ENCODE measurements at regions not wholly inside any gene's neighbourhood (a gene's known extent, or its start where the extent isn't known, plus 50 kb on each side); places are given as distances from the start of the nearest gene placed in this dataset.
"Not testable (repeated sequence)": the region's sequence is repeated elsewhere in the genome, so short reads cannot be mapped to it uniquely, and the experiment has no call there.

- Histone ChIP-seq H3K4me1 (ENCODE audit: control insufficient read depth, insufficient read depth, low read length) (no peaks in the 10 kb centered on the region), H3K4me3 (ENCODE audit: low read depth, low read length) (no peak overlapping the region)
Measured at GRCh38 chr3:191688756-191689433, 227.9 kb downstream of the PYDC2 start.

GRCh38 chr3:191691184-191691583, 230.2 kb downstream of the PYDC2 start:
- H3K4me3 ChIP-seq (ENCODE audit: low read depth, low read length); H3K27ac ChIP-seq (ENCODE audit: extremely low read depth, low read depth, low read length); H3K4me1 ChIP-seq (ENCODE audit: control insufficient read depth, insufficient read depth, low read length); POLR2A ChIA-PET; H3K36me3 ChIP-seq (ENCODE audit: control insufficient read depth in 2 of 2, insufficient read depth in 1 of 2, low read length in 2 of 2); CTCF ChIA-PET; H3K9me3 ChIP-seq (ENCODE audit: control insufficient read depth, insufficient read depth, low read depth, low read length): not testable (repeated sequence)

More at GRCh38 chr3:191688756-191689433, 227.9 kb downstream of the PYDC2 start:
- no peak for TF ChIP-seq ZNF223 (tag by site-specific recombination; IDR thresholded peaks at IDR 0.05)
- TF ChIP-seq ZNF341 (tag by site-specific recombination; IDR thresholded peaks at IDR 0.05; ENCODE audit: low read depth), result no peak
- no peak for TF ChIP-seq ZBTB17 (tag by site-specific recombination; IDR thresholded peaks at IDR 0.05)
- no peak for TF ChIP-seq KLF1 (tag by site-specific recombination; IDR thresholded peaks at IDR 0.05)
- TF ChIP-seq ZNF473 (tag by site-specific recombination; IDR thresholded peaks at IDR 0.05), result no peak
- TF ChIP-seq ZNF114 (tag by site-specific recombination; IDR thresholded peaks at IDR 0.05), result no peak
- no peak for TF ChIP-seq ZNF133 (tag by site-specific recombination; IDR thresholded peaks at IDR 0.05)
- no peak for TF ChIP-seq SCRT1 (tag by site-specific recombination; IDR thresholded peaks at IDR 0.05; ENCODE audit: borderline replicate concordance)
- TF ChIP-seq GLIS2 (tag by site-specific recombination; IDR thresholded peaks at IDR 0.05), result no peak
- TF ChIP-seq MZF1 (tag by site-specific recombination; IDR thresholded peaks at IDR 0.05; ENCODE audit: borderline replicate concordance), result no peak
- TF ChIP-seq ZFHX2 (tag by site-specific recombination; conservative IDR thresholded peaks at IDR 0.05), result no peak
- no peak for TF ChIP-seq ZNF555 (tag by site-specific recombination; conservative IDR thresholded peaks at IDR 0.05)
- TF ChIP-seq, protein P1, sequence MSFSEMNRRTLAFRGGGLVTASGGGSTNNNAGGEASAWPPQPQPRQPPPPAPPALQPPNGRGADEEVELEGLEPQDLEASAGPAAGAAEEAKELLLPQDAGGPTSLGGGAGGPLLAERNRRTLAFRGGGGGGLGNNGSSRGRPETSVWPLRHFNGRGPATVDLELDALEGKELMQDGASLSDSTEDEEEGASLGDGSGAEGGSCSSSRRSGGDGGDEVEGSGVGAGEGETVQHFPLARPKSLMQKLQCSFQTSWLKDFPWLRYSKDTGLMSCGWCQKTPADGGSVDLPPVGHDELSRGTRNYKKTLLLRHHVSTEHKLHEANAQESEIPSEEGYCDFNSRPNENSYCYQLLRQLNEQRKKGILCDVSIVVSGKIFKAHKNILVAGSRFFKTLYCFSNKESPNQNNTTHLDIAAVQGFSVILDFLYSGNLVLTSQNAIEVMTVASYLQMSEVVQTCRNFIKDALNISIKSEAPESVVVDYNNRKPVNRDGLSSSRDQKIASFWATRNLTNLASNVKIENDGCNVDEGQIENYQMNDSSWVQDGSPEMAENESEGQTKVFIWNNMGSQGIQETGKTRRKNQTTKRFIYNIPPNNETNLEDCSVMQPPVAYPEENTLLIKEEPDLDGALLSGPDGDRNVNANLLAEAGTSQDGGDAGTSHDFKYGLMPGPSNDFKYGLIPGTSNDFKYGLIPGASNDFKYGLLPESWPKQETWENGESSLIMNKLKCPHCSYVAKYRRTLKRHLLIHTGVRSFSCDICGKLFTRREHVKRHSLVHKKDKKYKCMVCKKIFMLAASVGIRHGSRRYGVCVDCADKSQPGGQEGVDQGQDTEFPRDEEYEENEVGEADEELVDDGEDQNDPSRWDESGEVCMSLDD (tag by site-specific recombination; IDR thresholded peaks at IDR 0.05), result no peak
- Histone ChIP-seq H3K9me3 (ENCODE audit: control insufficient read depth, insufficient read depth, low read depth, low read length) (no peaks in the 10 kb centered on the region), H3K27ac (ENCODE audit: extremely low read depth, low read depth, low read length) (no peak overlapping the region), H3K36me3 (ENCODE audit: control insufficient read depth in 2 of 2, insufficient read depth in 1 of 2, low read length in 2 of 2) (no peaks in the 10 kb centered on the region)
- CTCF ChIA-PET, result no interaction called here
- POLR2A ChIA-PET, result no interaction called here

GRCh38 chr3:191695131-191695814, 234.3 kb downstream of the PYDC2 start:
- Histone ChIP-seq H3K9me3 (ENCODE audit: control insufficient read depth, insufficient read depth, low read depth, low read length) (no peaks in the 10 kb centered on the region), H3K4me1 (ENCODE audit: control insufficient read depth, insufficient read depth, low read length) (0 out of 2 replicates have a peak, but pooled peaks cover 7% of the 10 kb centered on the region), H3K27ac (ENCODE audit: extremely low read depth, low read depth, low read length) (no peak overlapping the region), H3K4me3 (ENCODE audit: low read depth, low read length) (no peak overlapping the region), H3K36me3 (ENCODE audit: control insufficient read depth in 2 of 2, insufficient read depth in 1 of 2, low read length in 2 of 2) (no peaks in the 10 kb centered on the region)
- ChIA-PET CTCF (interaction anchor here (0.5 to 0.6 kb wide), 2 partner anchors 279 to 1109 kb away, joined by 3 read pairs; no protein-coding TSS in a partner anchor), POLR2A (interaction anchor here (0.6 kb wide), 1 partner anchor 120 kb away, joined by 3 read pairs; no protein-coding TSS in a partner anchor)
- TF ChIP-seq FEZF1 (tag by site-specific recombination; IDR thresholded peaks at IDR 0.05) (peak; percentile 56), TCF7L2 (IDR thresholded peaks at IDR 0.05; ENCODE audit: borderline replicate concordance, low read depth, low read length) (peak; percentile 4; the same call in 1 of the 2 replicates), TRIM28 (IDR thresholded peaks at IDR 0.05; ENCODE audit: borderline replicate concordance, low read length) (0 out of 2 replicates have a peak, but pooled peaks have one; percentile 19), ZNF776 (tag by site-specific recombination; IDR thresholded peaks at IDR 0.05; ENCODE audit: borderline replicate concordance) (no peak), BCL11B (tag by site-specific recombination; IDR thresholded peaks at IDR 0.05; ENCODE audit: low read depth) (peak; percentile 55)

All from HEK293 (cell line).